HG03457 (cell line): ENCODE measurements at regions not wholly inside any gene's neighbourhood (a gene's known extent, or its start where the extent isn't known, plus 50 kb on each side); places are given as distances from the start of the nearest gene placed in this dataset.

ENCODE experiments used
- ATAC-seq: cut with Tn5 transposase; IDR thresholded peaks from one replicate; pipeline ENCODE4 v1.9.1; 2021; ENCODE audit warnings: moderate number of reproducible peaks; ENCODE audit not compliant: unreplicated experiment

GRCh38 chr4:44071959-44072955 lies 376.4 kb downstream of the KCTD8 start:
- ATAC-seq: no peak

DNA sequence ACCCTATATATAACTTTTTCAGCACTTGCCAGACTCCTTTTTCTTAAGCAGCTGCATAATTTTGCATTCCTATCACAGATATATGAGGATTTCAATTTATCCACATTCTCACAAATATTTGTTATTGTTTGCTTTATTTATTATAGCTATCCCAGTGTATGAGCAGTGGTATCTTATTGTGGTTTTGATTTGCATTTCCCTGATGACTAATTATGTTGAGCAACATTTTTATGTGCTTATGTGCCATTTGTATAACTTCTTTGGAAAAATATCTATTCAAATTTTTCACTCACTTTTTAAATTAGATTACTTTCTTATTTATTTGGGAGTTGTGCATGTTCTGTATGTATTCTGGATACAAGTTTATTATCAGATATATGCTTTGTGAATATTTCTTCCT lies 361.9 kb downstream of the KCTD8 start:
- no peak for ATAC-seq

- ATAC-seq: no peak
Observed at GRCh38 chr4:44093390-44093789, 355.2 kb downstream of the KCTD8 start.

- ATAC-seq: no peak
Observed at GRCh38 chr4:44098973-44099372, 349.6 kb downstream of the KCTD8 start.

DNA sequence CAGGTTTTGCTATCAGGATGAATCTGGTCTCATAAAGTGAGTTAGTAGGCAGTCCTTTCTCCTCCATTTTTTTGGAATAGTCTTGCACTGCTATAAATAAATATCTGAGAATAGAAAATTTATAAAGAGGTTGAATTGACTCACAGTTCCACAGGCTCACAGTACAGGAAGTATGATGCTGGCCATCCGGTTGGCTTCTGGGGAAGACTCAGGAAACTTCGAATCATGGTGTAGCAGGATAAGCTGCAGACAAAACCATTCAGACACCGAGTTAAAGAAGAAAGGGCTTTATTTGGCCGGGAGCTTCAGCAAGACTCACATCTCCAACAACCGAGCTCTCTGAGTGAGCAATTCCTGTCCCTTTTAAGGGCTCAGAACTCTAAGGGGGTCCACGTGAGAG lies 348.2 kb downstream of the KCTD8 start:
- ATAC-seq: no peak

DNA sequence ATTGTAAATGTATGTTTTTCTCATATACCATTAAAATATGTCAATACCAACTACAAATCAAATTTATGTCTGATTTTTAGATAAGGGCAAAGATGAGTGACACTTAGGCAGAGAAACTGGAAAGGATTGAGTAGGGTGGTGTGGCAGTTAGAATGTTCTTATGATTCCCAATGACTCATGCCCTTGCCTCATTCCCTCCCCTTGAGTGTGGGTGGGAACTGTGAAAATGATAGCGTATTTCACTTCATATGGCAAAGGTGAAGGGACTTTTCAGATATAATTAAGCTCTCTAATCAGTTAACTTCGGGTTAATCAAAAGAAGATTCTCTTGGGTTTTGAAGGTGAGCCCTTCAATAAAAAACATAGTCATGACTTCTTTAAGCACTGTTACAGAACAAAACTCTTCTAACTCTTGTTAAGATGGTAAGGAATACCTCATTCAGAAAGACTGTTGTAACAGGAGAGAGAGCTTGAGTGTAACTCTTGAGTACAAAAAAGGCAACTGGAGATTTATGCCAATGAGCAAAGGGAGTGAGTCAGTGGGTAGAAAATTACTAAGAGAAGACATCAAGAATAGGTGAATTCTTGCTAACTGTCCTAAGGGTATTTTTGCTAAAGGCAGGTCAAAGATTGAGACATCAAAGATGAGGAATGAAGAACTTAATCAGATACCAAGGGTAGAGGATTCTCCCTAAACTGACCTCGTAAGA lies 329.5 kb downstream of the KCTD8 start:
- no peak for ATAC-seq

- no peak for ATAC-seq
Observed at GRCh38 chr4:44120646-44121045, 328.0 kb downstream of the KCTD8 start.

DNA sequence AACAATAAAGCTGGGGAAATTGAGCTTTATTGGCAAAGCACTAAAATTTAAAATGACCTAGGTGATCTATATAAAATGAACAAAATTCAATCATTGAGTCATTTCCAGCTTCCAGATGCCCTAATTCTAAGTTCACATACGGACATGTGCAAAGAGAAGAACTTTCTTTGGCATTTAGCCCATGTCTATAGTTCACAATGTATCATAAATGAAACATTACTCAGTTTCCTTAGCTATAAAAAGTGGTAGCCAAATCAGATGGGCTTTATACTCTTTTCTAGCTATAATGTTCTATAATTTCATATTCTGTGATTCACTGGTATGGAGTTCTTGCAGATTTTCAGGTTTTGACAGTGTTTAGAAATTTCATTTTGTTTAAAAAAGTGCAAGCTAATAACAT lies 327.4 kb downstream of the KCTD8 start:
- no peak for ATAC-seq
